Activated CD4-positive, alpha-beta T cell treated with anti-CD3 and anti-CD28 coated beads, Interleukin-2, Interleukin-6, amounts not matched to agents 100 ng/mL and 50 ng/mL, durations not matched to agents 16 hours and 8 hours (primary cell): ENCODE measurements at regions not wholly inside any gene's neighbourhood (a gene's known extent, or its start where the extent isn't known, plus 50 kb on each side); places are given as distances from the start of the nearest gene placed in this dataset.

ENCODE experiments used
- DNase-seq: peaks from one replicate; pipeline ENCODE4 v3.0.0-alpha.2; 2020

- no peak for DNase-seq
Observed at GRCh38 chr1:219664310-219665029, 51.6 kb upstream of the ZC3H11B start.
